ENCODE measurements at regions not wholly inside any gene's neighbourhood (a gene's known extent, or its start where the extent isn't known, plus 50 kb on each side); places are given as distances from the start of the nearest gene placed in this dataset.

GRCh38 chr1:209454340-209454994 is 129.0 kb upstream of the CAMK1G start:
- DNase-seq, result no peak

GRCh38 chr1:209455145-209455544 is 128.4 kb upstream of the CAMK1G start:
- DNase-seq, result peak; percentile 26

- peak; percentile 48 for DNase-seq
These were observed 127.7 kb upstream of the CAMK1G start for GRCh38 chr1:209455661-209456358.

GRCh38 chr1:209456878-209457277 is 126.6 kb upstream of the CAMK1G start:
- DNase-seq, result peak; percentile 60

GRCh38 chr1:209457401-209458125 is 126.0 kb upstream of the CAMK1G start:
- no peak for DNase-seq

- no peak for DNase-seq
These were observed 124.6 kb upstream of the CAMK1G start for GRCh38 chr1:209458921-209459320.

- DNase-seq, result no peak
These were observed 122.3 kb upstream of the CAMK1G start for GRCh38 chr1:209461168-209461567.

GRCh38 chr1:209462433-209462832 is 121.1 kb upstream of the CAMK1G start:
- no peak for DNase-seq

GRCh38 chr1:209463441-209463840 is 120.1 kb upstream of the CAMK1G start:
- DNase-seq, result no peak

GRCh38 chr1:209473025-209473424 is 110.5 kb upstream of the CAMK1G start:
- DNase-seq, result no peak

GRCh38 chr1:209480345-209480744 is 103.2 kb upstream of the CAMK1G start:
- DNase-seq, result no peak

GRCh38 chr1:209483691-209484090 is 99.8 kb upstream of the CAMK1G start:
- DNase-seq, result no peak

- peak; percentile 80 for DNase-seq
These were observed 99.1 kb upstream of the CAMK1G start for GRCh38 chr1:209484429-209484828.

- peak; percentile 93 for DNase-seq
These were observed 98.3 kb upstream of the CAMK1G start for GRCh38 chr1:209485167-209485566.

GRCh38 chr1:209485751-209486150 is 97.8 kb upstream of the CAMK1G start:
- no peak for DNase-seq

- DNase-seq, result no peak
These were observed 96.5 kb upstream of the CAMK1G start for GRCh38 chr1:209486861-209487593.

GRCh38 chr1:209490013-209490412 is 93.5 kb upstream of the CAMK1G start:
- no peak for DNase-seq

- no peak for DNase-seq
These were observed 92.5 kb upstream of the CAMK1G start for GRCh38 chr1:209491031-209491430.

GRCh38 chr1:209491496-209491895 is 92.0 kb upstream of the CAMK1G start:
- no peak for DNase-seq

- no peak for DNase-seq
These were observed 91.6 kb upstream of the CAMK1G start for GRCh38 chr1:209491897-209492296.

GRCh38 chr1:209493559-209493958 is 90.0 kb upstream of the CAMK1G start:
- DNase-seq, result no peak

- no peak for DNase-seq
These were observed 85.8 kb upstream of the CAMK1G start for GRCh38 chr1:209497729-209498128.

- no peak for DNase-seq
These were observed 82.5 kb upstream of the CAMK1G start for GRCh38 chr1:209500993-209501392.
